ENCODE measurements at regions not wholly inside any gene's neighbourhood (a gene's known extent, or its start where the extent isn't known, plus 50 kb on each side); places are given as distances from the start of the nearest gene placed in this dataset.

- CTCF ChIA-PET, result interaction anchor here (1.1 kb wide), 1 partner anchor 11 kb away, joined by 4 read pairs; no protein-coding TSS in a partner anchor
- peaks cover 4% of the 10 kb centered on the region; the same call in 1 of the 2 replicates for H3K4me1 Mint-ChIP-seq
Observed at GRCh38 chr7:19480383-19480782, 228.5 kb downstream of the POLR1F start.

GRCh38 chr7:19470031-19470430 is 238.8 kb downstream of the POLR1F start:
- Mint-ChIP-seq H3K4me3 (no peak overlapping the region), H3K9me3 (no peaks in the 10 kb centered on the region), H3K4me1 (no peaks in the 10 kb centered on the region), H3K27me3 (ENCODE audit: low read depth) (no peaks in the 10 kb centered on the region), H3K27ac (no peak overlapping the region), H3K36me3 (no peaks in the 10 kb centered on the region)
- DNase-seq (ENCODE audit: low spot score) (no peak), ATAC-seq (no peak)
- CTCF ChIA-PET, result no interaction called here
- POLR2A ChIA-PET, result no interaction called here
- no peak for TF ChIP-seq JAZF1 (CRISPR knock-in tag; IDR thresholded peaks at IDR 0.05)
- TF ChIP-seq, protein P1, sequence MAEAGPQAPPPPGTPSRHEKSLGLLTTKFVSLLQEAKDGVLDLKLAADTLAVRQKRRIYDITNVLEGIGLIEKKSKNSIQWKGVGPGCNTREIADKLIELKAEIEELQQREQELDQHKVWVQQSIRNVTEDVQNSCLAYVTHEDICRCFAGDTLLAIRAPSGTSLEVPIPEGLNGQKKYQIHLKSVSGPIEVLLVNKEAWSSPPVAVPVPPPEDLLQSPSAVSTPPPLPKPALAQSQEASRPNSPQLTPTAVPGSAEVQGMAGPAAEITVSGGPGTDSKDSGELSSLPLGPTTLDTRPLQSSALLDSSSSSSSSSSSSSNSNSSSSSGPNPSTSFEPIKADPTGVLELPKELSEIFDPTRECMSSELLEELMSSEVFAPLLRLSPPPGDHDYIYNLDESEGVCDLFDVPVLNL (CRISPR knock-in tag; IDR thresholded peaks at IDR 0.05; ENCODE audit: borderline replicate concordance, low read depth), result no peak
- TF ChIP-seq, protein P2, sequence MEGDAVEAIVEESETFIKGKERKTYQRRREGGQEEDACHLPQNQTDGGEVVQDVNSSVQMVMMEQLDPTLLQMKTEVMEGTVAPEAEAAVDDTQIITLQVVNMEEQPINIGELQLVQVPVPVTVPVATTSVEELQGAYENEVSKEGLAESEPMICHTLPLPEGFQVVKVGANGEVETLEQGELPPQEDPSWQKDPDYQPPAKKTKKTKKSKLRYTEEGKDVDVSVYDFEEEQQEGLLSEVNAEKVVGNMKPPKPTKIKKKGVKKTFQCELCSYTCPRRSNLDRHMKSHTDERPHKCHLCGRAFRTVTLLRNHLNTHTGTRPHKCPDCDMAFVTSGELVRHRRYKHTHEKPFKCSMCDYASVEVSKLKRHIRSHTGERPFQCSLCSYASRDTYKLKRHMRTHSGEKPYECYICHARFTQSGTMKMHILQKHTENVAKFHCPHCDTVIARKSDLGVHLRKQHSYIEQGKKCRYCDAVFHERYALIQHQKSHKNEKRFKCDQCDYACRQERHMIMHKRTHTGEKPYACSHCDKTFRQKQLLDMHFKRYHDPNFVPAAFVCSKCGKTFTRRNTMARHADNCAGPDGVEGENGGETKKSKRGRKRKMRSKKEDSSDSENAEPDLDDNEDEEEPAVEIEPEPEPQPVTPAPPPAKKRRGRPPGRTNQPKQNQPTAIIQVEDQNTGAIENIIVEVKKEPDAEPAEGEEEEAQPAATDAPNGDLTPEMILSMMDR (IDR thresholded peaks at IDR 0.05), result no peak
- no peak for TF ChIP-seq NR2C2 (CRISPR knock-in tag; IDR thresholded peaks at IDR 0.05)
- TF ChIP-seq, protein P3, sequence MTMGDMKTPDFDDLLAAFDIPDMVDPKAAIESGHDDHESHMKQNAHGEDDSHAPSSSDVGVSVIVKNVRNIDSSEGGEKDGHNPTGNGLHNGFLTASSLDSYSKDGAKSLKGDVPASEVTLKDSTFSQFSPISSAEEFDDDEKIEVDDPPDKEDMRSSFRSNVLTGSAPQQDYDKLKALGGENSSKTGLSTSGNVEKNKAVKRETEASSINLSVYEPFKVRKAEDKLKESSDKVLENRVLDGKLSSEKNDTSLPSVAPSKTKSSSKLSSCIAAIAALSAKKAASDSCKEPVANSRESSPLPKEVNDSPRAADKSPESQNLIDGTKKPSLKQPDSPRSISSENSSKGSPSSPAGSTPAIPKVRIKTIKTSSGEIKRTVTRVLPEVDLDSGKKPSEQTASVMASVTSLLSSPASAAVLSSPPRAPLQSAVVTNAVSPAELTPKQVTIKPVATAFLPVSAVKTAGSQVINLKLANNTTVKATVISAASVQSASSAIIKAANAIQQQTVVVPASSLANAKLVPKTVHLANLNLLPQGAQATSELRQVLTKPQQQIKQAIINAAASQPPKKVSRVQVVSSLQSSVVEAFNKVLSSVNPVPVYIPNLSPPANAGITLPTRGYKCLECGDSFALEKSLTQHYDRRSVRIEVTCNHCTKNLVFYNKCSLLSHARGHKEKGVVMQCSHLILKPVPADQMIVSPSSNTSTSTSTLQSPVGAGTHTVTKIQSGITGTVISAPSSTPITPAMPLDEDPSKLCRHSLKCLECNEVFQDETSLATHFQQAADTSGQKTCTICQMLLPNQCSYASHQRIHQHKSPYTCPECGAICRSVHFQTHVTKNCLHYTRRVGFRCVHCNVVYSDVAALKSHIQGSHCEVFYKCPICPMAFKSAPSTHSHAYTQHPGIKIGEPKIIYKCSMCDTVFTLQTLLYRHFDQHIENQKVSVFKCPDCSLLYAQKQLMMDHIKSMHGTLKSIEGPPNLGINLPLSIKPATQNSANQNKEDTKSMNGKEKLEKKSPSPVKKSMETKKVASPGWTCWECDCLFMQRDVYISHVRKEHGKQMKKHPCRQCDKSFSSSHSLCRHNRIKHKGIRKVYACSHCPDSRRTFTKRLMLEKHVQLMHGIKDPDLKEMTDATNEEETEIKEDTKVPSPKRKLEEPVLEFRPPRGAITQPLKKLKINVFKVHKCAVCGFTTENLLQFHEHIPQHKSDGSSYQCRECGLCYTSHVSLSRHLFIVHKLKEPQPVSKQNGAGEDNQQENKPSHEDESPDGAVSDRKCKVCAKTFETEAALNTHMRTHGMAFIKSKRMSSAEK (CRISPR knock-in tag; IDR thresholded peaks at IDR 0.05; ENCODE audit: borderline replicate concordance), result no peak
- TF ChIP-seq ZBTB21 (CRISPR knock-in tag; IDR thresholded peaks at IDR 0.05; ENCODE audit: borderline replicate concordance), result no peak
- no peak for TF ChIP-seq ESRRA (CRISPR knock-in tag; IDR thresholded peaks at IDR 0.05; ENCODE audit: borderline replicate concordance)
- no peak for TF ChIP-seq MYBL2 (CRISPR knock-in tag; IDR thresholded peaks at IDR 0.05)
- TF ChIP-seq, protein P4, sequence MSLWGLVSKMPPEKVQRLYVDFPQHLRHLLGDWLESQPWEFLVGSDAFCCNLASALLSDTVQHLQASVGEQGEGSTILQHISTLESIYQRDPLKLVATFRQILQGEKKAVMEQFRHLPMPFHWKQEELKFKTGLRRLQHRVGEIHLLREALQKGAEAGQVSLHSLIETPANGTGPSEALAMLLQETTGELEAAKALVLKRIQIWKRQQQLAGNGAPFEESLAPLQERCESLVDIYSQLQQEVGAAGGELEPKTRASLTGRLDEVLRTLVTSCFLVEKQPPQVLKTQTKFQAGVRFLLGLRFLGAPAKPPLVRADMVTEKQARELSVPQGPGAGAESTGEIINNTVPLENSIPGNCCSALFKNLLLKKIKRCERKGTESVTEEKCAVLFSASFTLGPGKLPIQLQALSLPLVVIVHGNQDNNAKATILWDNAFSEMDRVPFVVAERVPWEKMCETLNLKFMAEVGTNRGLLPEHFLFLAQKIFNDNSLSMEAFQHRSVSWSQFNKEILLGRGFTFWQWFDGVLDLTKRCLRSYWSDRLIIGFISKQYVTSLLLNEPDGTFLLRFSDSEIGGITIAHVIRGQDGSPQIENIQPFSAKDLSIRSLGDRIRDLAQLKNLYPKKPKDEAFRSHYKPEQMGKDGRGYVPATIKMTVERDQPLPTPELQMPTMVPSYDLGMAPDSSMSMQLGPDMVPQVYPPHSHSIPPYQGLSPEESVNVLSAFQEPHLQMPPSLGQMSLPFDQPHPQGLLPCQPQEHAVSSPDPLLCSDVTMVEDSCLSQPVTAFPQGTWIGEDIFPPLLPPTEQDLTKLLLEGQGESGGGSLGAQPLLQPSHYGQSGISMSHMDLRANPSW (CRISPR knock-in tag; conservative IDR thresholded peaks at IDR 0.05; ENCODE audit: low read depth), result no peak

More at GRCh38 chr7:19480383-19480782, 228.5 kb downstream of the POLR1F start:
- no peak overlapping the region for H3K27ac Mint-ChIP-seq
- H3K4me3 Mint-ChIP-seq, result no peak overlapping the region
- DNase-seq (ENCODE audit: low spot score), result no peak
- TF ChIP-seq, protein P5, sequence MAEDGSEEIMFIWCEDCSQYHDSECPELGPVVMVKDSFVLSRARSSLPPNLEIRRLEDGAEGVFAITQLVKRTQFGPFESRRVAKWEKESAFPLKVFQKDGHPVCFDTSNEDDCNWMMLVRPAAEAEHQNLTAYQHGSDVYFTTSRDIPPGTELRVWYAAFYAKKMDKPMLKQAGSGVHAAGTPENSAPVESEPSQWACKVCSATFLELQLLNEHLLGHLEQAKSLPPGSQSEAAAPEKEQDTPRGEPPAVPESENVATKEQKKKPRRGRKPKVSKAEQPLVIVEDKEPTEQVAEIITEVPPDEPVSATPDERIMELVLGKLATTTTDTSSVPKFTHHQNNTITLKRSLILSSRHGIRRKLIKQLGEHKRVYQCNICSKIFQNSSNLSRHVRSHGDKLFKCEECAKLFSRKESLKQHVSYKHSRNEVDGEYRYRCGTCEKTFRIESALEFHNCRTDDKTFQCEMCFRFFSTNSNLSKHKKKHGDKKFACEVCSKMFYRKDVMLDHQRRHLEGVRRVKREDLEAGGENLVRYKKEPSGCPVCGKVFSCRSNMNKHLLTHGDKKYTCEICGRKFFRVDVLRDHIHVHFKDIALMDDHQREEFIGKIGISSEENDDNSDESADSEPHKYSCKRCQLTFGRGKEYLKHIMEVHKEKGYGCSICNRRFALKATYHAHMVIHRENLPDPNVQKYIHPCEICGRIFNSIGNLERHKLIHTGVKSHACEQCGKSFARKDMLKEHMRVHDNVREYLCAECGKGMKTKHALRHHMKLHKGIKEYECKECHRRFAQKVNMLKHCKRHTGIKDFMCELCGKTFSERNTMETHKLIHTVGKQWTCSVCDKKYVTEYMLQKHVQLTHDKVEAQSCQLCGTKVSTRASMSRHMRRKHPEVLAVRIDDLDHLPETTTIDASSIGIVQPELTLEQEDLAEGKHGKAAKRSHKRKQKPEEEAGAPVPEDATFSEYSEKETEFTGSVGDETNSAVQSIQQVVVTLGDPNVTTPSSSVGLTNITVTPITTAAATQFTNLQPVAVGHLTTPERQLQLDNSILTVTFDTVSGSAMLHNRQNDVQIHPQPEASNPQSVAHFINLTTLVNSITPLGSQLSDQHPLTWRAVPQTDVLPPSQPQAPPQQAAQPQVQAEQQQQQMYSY (CRISPR knock-in tag; IDR thresholded peaks at IDR 0.05), result no peak
- TF ChIP-seq GTF2I (CRISPR knock-in tag; conservative IDR thresholded peaks at IDR 0.05), result no peak
- TF ChIP-seq GABPB1 (CRISPR knock-in tag; IDR thresholded peaks at IDR 0.05), result no peak
- no peak for TF ChIP-seq HMGXB4 (CRISPR knock-in tag; IDR thresholded peaks at IDR 0.05)
- no peak for TF ChIP-seq ETV6 (CRISPR knock-in tag; IDR thresholded peaks at IDR 0.05)
- no peak for TF ChIP-seq FOXP1 (CRISPR knock-in tag; IDR thresholded peaks at IDR 0.05; ENCODE audit: borderline replicate concordance)
- 0 out of 2 replicates have a peak, but pooled peaks cover 2% of the 10 kb centered on the region for H3K27me3 Mint-ChIP-seq (ENCODE audit: low read depth)
- no peak for ATAC-seq
- POLR2A ChIA-PET, result interaction anchor here (0.6 kb wide), 1 partner anchor 764 kb away, joined by 5 read pairs; no protein-coding TSS in a partner anchor
- H3K9me3 Mint-ChIP-seq, result peaks cover 22% of the 10 kb centered on the region
- H3K36me3 Mint-ChIP-seq, result peaks cover 5% of the 10 kb centered on the region
